PFSK-1 (cell line): ENCODE measurements at regions not wholly inside any gene's neighbourhood (a gene's known extent, or its start where the extent isn't known, plus 50 kb on each side); places are given as distances from the start of the nearest gene placed in this dataset.

Experiments
- FOXP2 ChIP-seq: optimal IDR thresholded peaks from 2 replicates; pipeline ENCODE3; 2011; ENCODE audit warnings: borderline replicate concordance, control low read depth, inconsistent platforms; ENCODE audit not compliant: insufficient read depth; ENCODE audit errors: extremely low read length, extremely low read depth
- POLR2AphosphoS5 ChIP-seq: IDR thresholded peaks from 2 replicates; pipeline ENCODE4 v1.6.1; 2012; ENCODE audit warnings: low read depth, mild to moderate bottlenecking, control low read depth, low read length, moderate library complexity
- SIN3A ChIP-seq: IDR thresholded peaks from 2 replicates; pipeline ENCODE4 v1.6.1; 2012; ENCODE audit warnings: mild to moderate bottlenecking, low read length, moderate library complexity, borderline replicate concordance; ENCODE audit not compliant: insufficient read depth
- TAF1 ChIP-seq: IDR thresholded peaks from 2 replicates; pipeline ENCODE4 v1.6.1; 2012; ENCODE audit warnings: low read length, control low read depth, borderline replicate concordance; ENCODE audit not compliant: insufficient read depth
- TF ChIP-seq, protein P1 (sequence below), 2 experiments: IDR thresholded peaks; 2 replicates each; pipeline versions ENCODE4 v1.6.1 to v1.8.0; 2011 to 2012; ENCODE audit warnings: low read depth in 2 of 2, low read length in 2 of 2, control low read depth in 1 of 2, inconsistent platforms in 1 of 2, mild to moderate bottlenecking in 1 of 2, moderate library complexity in 1 of 2; ENCODE audit not compliant: insufficient read depth in 1 of 2

- TF ChIP-seq, protein P1, sequence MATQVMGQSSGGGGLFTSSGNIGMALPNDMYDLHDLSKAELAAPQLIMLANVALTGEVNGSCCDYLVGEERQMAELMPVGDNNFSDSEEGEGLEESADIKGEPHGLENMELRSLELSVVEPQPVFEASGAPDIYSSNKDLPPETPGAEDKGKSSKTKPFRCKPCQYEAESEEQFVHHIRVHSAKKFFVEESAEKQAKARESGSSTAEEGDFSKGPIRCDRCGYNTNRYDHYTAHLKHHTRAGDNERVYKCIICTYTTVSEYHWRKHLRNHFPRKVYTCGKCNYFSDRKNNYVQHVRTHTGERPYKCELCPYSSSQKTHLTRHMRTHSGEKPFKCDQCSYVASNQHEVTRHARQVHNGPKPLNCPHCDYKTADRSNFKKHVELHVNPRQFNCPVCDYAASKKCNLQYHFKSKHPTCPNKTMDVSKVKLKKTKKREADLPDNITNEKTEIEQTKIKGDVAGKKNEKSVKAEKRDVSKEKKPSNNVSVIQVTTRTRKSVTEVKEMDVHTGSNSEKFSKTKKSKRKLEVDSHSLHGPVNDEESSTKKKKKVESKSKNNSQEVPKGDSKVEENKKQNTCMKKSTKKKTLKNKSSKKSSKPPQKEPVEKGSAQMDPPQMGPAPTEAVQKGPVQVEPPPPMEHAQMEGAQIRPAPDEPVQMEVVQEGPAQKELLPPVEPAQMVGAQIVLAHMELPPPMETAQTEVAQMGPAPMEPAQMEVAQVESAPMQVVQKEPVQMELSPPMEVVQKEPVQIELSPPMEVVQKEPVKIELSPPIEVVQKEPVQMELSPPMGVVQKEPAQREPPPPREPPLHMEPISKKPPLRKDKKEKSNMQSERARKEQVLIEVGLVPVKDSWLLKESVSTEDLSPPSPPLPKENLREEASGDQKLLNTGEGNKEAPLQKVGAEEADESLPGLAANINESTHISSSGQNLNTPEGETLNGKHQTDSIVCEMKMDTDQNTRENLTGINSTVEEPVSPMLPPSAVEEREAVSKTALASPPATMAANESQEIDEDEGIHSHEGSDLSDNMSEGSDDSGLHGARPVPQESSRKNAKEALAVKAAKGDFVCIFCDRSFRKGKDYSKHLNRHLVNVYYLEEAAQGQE (IDR thresholded peaks at IDR 0.05; ENCODE audit: insufficient read depth in 1 of 2, low read depth in 2 of 2, low read length in 2 of 2) = no peak
- no peak for TF ChIP-seq POLR2AphosphoS5
- no peak for TF ChIP-seq TAF1
- TF ChIP-seq SIN3A = no peak
- no peak for TF ChIP-seq FOXP2
Observed at GRCh38 chr13:82560889-82561288, 1321.4 kb downstream of the SLITRK1 start.
